ENCODE measurements at regions not wholly inside any gene's neighbourhood (a gene's known extent, or its start where the extent isn't known, plus 50 kb on each side); places are given as distances from the start of the nearest gene placed in this dataset.

- no peak overlapping the region for H3K4me3 Mint-ChIP-seq
- ATAC-seq (no peak), DNase-seq (no peak)
- H3K4me1 Mint-ChIP-seq: no peaks in the 10 kb centered on the region
- peak overlapping the region in 1 of 2 donors; percentile 4 for H3K27ac Mint-ChIP-seq
- H3K9me3 Mint-ChIP-seq: no peaks in the 10 kb centered on the region
- peaks cover 27% of the 10 kb centered on the region for H3K27me3 Mint-ChIP-seq
Measured at GRCh38 chr20:58006346-58007316, 221.8 kb downstream of the ANKRD60 start.

- H3K4me3 Mint-ChIP-seq: no peak overlapping the region
- no peaks in the 10 kb centered on the region for H3K9me3 Mint-ChIP-seq
- H3K27ac Mint-ChIP-seq: no peak overlapping the region
- no peaks in the 10 kb centered on the region for H3K4me1 Mint-ChIP-seq
- no peak for ATAC-seq
- peaks cover 19% of the 10 kb centered on the region for H3K27me3 Mint-ChIP-seq
- DNase-seq: no peak
Measured at GRCh38 chr20:58005581-58006345, 222.7 kb downstream of the ANKRD60 start.

GRCh38 chr20:58004900-58005299, 223.6 kb downstream of the ANKRD60 start:
- H3K27ac Mint-ChIP-seq: no peak overlapping the region
- no peak for ATAC-seq
- H3K9me3 Mint-ChIP-seq: no peaks in the 10 kb centered on the region
- DNase-seq: no peak
- no peak overlapping the region for H3K4me3 Mint-ChIP-seq
- peaks cover 16% of the 10 kb centered on the region for H3K27me3 Mint-ChIP-seq
- H3K4me1 Mint-ChIP-seq: no peaks in the 10 kb centered on the region

- no peak overlapping the region for H3K4me3 Mint-ChIP-seq
- peaks cover 6% of the 10 kb centered on the region for H3K4me1 Mint-ChIP-seq
- ATAC-seq: no peak
- no peak for DNase-seq
- no peak overlapping the region for H3K27ac Mint-ChIP-seq
- no peaks in the 10 kb centered on the region for H3K9me3 Mint-ChIP-seq
- peaks cover 13% of the 10 kb centered on the region for H3K27me3 Mint-ChIP-seq
Measured at GRCh38 chr20:58004146-58004545, 224.3 kb downstream of the ANKRD60 start.

- Mint-ChIP-seq H3K27me3 (peaks cover 19% of the 10 kb centered on the region), H3K4me1 (peaks cover 11% of the 10 kb centered on the region), H3K9me3 (no peaks in the 10 kb centered on the region), H3K4me3 (no peak overlapping the region), H3K27ac (no peak overlapping the region)
- DNase-seq (no peak), ATAC-seq (no peak)
Measured at GRCh38 chr20:58003525-58003924, 224.9 kb downstream of the ANKRD60 start.

GRCh38 chr20:58002901-58003300, 225.6 kb downstream of the ANKRD60 start:
- no peak for ATAC-seq
- Mint-ChIP-seq H3K27me3 (peaks cover 25% of the 10 kb centered on the region), H3K4me3 (no peak overlapping the region), H3K4me1 (peaks cover 12% of the 10 kb centered on the region), H3K9me3 (no peaks in the 10 kb centered on the region), H3K27ac (no peak overlapping the region)
- no peak for DNase-seq

- Mint-ChIP-seq H3K27ac (no peak overlapping the region), H3K27me3 (peaks cover 26% of the 10 kb centered on the region), H3K4me3 (no peak overlapping the region), H3K9me3 (no peaks in the 10 kb centered on the region), H3K4me1 (peaks cover 15% of the 10 kb centered on the region)
- DNase-seq (no peak), ATAC-seq (no peak)
Measured at GRCh38 chr20:58001946-58002345, 226.5 kb downstream of the ANKRD60 start.

- Mint-ChIP-seq H3K4me1 (peaks cover 18% of the 10 kb centered on the region), H3K27ac (no peak overlapping the region), H3K27me3 (peaks cover 24% of the 10 kb centered on the region), H3K9me3 (no peaks in the 10 kb centered on the region), H3K4me3 (no peak overlapping the region)
- ATAC-seq: no peak
- no peak for DNase-seq
Measured at GRCh38 chr20:58001381-58001780, 227.1 kb downstream of the ANKRD60 start.

- ATAC-seq: no peak
- H3K4me3 Mint-ChIP-seq: no peak overlapping the region
- no peak for DNase-seq
- no peaks in the 10 kb centered on the region for H3K9me3 Mint-ChIP-seq
- peaks cover 18% of the 10 kb centered on the region for H3K4me1 Mint-ChIP-seq
- peaks cover 24% of the 10 kb centered on the region for H3K27me3 Mint-ChIP-seq
- H3K27ac Mint-ChIP-seq: no peak overlapping the region
Measured at GRCh38 chr20:58000861-58001260, 227.6 kb downstream of the ANKRD60 start.

- H3K4me1 Mint-ChIP-seq: peaks cover 18% of the 10 kb centered on the region
- ATAC-seq (no peak), DNase-seq (no peak)
- H3K4me3 Mint-ChIP-seq: no peak overlapping the region
- peak overlapping the region in 1 of 2 donors; percentile 34 for H3K27ac Mint-ChIP-seq
- peaks cover 24% of the 10 kb centered on the region for H3K27me3 Mint-ChIP-seq
- no peaks in the 10 kb centered on the region for H3K9me3 Mint-ChIP-seq
Measured at GRCh38 chr20:57999465-58000111, 228.9 kb downstream of the ANKRD60 start.

- ATAC-seq (no peak), DNase-seq (no peak)
- Mint-ChIP-seq H3K4me3 (no peak overlapping the region), H3K9me3 (no peaks in the 10 kb centered on the region), H3K4me1 (peaks cover 18% of the 10 kb centered on the region), H3K27me3 (peaks cover 24% of the 10 kb centered on the region), H3K27ac (no peak overlapping the region)
Measured at GRCh38 chr20:57998981-57999464, 229.4 kb downstream of the ANKRD60 start.

- peaks cover 32% of the 10 kb centered on the region for H3K27me3 Mint-ChIP-seq
- H3K4me3 Mint-ChIP-seq: no peak overlapping the region
- no peaks in the 10 kb centered on the region for H3K9me3 Mint-ChIP-seq
- DNase-seq (no peak), ATAC-seq (no peak)
- no peak overlapping the region for H3K27ac Mint-ChIP-seq
- H3K4me1 Mint-ChIP-seq: peaks cover 18% of the 10 kb centered on the region
Measured at GRCh38 chr20:57998276-57998675, 230.2 kb downstream of the ANKRD60 start.

GRCh38 chr20:57996936-57997890, 231.2 kb downstream of the ANKRD60 start:
- DNase-seq (no peak), ATAC-seq (peak; percentile 69)
- H3K4me3 Mint-ChIP-seq: no peak overlapping the region
- H3K4me1 Mint-ChIP-seq: peaks cover 18% of the 10 kb centered on the region
- H3K27ac Mint-ChIP-seq: no peak overlapping the region
- H3K9me3 Mint-ChIP-seq: no peaks in the 10 kb centered on the region
- H3K27me3 Mint-ChIP-seq: peaks cover 39% of the 10 kb centered on the region

- Mint-ChIP-seq H3K27ac (no peak overlapping the region), H3K9me3 (no peaks in the 10 kb centered on the region)
Measured at GRCh38 chr20:57996465-57996864, 232.0 kb downstream of the ANKRD60 start.

More at GRCh38 chr20:57996465-57996864, 232.0 kb downstream of the ANKRD60 start:
- Mint-ChIP-seq H3K4me1 (peaks cover 18% of the 10 kb centered on the region), H3K4me3 (no peak overlapping the region), H3K27me3 (peaks cover 43% of the 10 kb centered on the region)
- no peak for DNase-seq
- no peak for ATAC-seq

Data from stimulated activated naive CD8-positive, alpha-beta T cell treated with anti-CD3 and anti-CD28 coated beads, Interleukin-15, amount 100 ng/mL, for 72 hours (primary cell).